ENCODE measurements at regions not wholly inside any gene's neighbourhood (a gene's known extent, or its start where the extent isn't known, plus 50 kb on each side); places are given as distances from the start of the nearest gene placed in this dataset.

DNA sequence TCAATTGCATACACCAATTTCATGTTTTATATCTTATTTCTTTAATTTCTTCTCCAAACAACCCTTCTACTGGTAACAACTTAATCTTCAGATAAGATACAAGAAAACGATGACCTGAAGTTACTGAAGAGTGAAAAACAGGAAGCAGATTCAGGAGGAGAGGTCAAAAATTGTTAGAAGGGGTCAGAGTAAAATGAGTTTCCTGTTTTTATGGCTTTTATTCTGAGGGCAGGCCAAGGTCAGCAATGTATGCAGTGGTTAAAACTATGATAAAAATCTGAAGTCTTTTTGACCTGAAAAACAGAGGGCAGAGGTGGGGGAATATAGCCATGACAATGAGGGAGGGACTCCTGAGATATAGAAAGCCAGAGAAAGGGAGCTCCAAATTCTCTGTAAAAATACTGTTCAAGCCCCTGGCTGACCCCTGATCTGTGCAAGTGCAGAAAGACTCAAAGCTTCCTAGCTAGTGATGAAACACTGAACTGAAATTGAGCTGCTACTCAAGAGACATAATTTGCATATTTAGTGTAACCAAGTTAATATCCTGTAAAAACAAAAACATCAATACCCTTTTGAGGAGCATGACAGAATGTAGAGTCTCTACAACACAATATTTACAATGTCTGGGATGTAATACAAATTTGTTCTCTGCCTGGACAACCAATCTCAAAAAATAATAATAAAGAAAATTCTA, 514.3 kb upstream of the SEL1L start:
- DNase-seq (ENCODE audit: low read depth) (no peak), FAIRE-seq (no peak)
- Histone ChIP-seq H3K36me3 (ENCODE audit: control insufficient read depth, insufficient read depth, low read length) (no peaks in the 10 kb centered on the region), H3K27me3 (ENCODE audit: control insufficient read depth, insufficient read depth, low read length) (no peaks in the 10 kb centered on the region), H3K4me3 (ENCODE audit: low read depth, low read length) (no peak overlapping the region)
- TF ChIP-seq, protein P1, sequence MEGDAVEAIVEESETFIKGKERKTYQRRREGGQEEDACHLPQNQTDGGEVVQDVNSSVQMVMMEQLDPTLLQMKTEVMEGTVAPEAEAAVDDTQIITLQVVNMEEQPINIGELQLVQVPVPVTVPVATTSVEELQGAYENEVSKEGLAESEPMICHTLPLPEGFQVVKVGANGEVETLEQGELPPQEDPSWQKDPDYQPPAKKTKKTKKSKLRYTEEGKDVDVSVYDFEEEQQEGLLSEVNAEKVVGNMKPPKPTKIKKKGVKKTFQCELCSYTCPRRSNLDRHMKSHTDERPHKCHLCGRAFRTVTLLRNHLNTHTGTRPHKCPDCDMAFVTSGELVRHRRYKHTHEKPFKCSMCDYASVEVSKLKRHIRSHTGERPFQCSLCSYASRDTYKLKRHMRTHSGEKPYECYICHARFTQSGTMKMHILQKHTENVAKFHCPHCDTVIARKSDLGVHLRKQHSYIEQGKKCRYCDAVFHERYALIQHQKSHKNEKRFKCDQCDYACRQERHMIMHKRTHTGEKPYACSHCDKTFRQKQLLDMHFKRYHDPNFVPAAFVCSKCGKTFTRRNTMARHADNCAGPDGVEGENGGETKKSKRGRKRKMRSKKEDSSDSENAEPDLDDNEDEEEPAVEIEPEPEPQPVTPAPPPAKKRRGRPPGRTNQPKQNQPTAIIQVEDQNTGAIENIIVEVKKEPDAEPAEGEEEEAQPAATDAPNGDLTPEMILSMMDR (IDR thresholded peaks at IDR 0.05; ENCODE audit: insufficient read depth, low read length, severe bottlenecking): no peak

DNA sequence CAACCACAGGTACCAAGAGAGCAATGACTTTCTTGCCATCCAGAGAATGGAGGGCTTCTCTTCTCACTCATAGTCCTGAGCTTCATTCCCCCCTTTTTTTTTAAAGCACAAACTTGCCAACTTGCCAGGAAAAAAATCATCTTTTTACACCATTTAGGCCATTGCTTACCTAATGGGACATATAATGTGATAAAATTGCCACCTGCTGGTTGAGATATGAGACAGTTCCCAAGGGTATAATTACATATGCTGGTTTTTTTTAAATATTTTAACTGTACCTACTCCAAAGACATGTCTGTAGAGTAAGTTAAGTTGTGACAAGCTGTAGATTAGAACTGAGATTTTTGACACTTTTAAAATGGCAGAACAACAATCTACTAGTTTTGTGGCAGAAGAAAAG, 519.1 kb upstream of the SEL1L start:
- Histone ChIP-seq H3K4me3 (ENCODE audit: low read depth, low read length) (no peak overlapping the region), H3K27me3 (ENCODE audit: control insufficient read depth, insufficient read depth, low read length) (no peaks in the 10 kb centered on the region), H3K36me3 (ENCODE audit: control insufficient read depth, insufficient read depth, low read length) (no peaks in the 10 kb centered on the region)
- TF ChIP-seq, protein P1 (IDR thresholded peaks at IDR 0.05; ENCODE audit: insufficient read depth, low read length, severe bottlenecking): no peak
- DNase-seq (ENCODE audit: low read depth) (no peak), FAIRE-seq (no peak)

DNA sequence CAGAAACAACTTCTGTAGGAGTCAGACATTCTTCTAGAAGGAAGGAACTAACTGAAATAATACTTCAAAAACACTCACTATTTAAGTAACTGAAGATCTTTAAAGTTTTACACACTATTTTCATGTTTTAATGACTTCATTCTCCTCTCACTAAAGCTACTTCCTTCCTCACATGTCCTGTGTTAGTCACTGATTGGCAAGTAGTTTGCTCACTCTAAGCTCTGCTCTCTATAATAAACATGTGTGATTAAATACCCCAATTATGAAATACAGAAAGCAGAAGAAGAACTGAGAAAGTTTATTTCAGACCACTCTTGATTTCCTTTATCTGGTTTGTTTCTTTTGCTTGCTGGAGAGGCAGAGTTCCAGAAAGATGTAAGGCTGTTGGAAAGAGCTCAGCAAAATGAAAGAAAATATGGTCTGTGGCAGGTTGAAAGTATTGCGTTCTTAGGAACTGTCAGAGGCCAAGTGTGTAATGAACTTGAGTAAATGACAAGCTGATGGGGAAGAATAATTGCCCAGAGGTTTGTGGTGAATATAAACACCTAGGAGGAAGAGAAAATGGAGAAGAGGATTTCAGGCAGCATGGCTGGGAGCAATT, 522.0 kb upstream of the SEL1L start:
- no peak for DNase-seq (ENCODE audit: low read depth)
- H3K4me3 ChIP-seq (ENCODE audit: low read depth, low read length): no peak overlapping the region
- no peaks in the 10 kb centered on the region for H3K36me3 ChIP-seq (ENCODE audit: control insufficient read depth, insufficient read depth, low read length)
- H3K27me3 ChIP-seq (ENCODE audit: control insufficient read depth, insufficient read depth, low read length): no peaks in the 10 kb centered on the region
- FAIRE-seq: no peak
- TF ChIP-seq, protein P1 (IDR thresholded peaks at IDR 0.05; ENCODE audit: insufficient read depth, low read length, severe bottlenecking): no peak

DNA sequence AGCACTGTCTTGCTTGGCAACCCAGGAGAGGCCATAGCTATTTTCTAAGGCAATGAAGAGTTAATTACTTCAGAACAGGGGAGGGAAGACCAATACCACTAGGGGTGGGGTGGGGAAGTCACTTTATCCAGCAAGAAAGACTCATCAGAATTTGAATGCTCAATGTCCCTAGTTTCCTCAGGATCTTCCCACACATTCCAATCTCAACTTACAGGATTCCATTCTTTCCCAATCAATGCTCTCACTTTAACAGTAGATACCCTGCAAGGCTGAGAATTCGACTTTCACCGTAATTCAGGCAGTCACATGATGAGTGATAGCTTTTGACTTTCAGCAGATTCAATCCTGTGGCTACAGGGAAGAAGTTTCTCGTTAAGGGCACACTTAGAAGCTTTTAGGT, 526.6 kb upstream of the SEL1L start:
- Histone ChIP-seq H3K27me3 (ENCODE audit: control insufficient read depth, insufficient read depth, low read length) (no peaks in the 10 kb centered on the region), H3K36me3 (ENCODE audit: control insufficient read depth, insufficient read depth, low read length) (no peaks in the 10 kb centered on the region), H3K4me3 (ENCODE audit: low read depth, low read length) (no peak overlapping the region)
- no peak for DNase-seq (ENCODE audit: low read depth)
- FAIRE-seq: no peak
- TF ChIP-seq, protein P1 (IDR thresholded peaks at IDR 0.05; ENCODE audit: insufficient read depth, low read length, severe bottlenecking): no peak

DNA sequence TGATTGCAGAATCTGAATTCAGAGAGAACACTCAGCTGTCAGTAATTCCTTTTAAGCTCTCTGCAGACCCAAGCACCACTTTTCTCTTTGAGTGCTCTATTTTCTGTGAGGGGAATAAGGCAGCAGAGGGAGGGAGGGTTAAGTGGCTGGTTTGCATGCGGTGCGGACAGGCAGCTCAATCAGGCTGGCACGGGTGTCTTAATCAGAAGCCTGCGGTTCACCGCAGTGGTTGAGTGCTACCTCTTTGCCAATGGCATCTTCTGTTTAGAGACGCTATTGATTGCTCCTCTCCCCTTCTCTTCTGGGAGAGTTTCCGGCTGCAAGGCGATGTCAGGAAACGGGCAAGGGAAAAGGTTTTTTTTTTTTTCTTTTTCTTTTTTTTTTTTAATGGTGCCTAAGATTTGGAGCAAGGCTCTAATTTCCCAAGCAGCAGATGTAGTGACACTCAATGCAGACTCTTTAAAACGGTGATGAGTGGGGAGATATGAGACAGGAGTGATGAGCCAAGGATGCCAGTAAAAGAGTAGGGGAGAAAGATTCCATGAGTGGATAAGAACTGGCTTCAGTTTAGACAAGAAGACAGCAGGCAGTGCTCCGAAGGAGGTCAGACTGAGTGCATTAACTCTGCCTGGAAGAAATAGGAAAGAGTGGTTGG, 533.7 kb upstream of the SEL1L start:
- H3K4me3 ChIP-seq (ENCODE audit: low read depth, low read length): no peak overlapping the region
- no peaks in the 10 kb centered on the region for H3K36me3 ChIP-seq (ENCODE audit: control insufficient read depth, insufficient read depth, low read length)
- TF ChIP-seq, protein P1 (IDR thresholded peaks at IDR 0.05; ENCODE audit: insufficient read depth, low read length, severe bottlenecking): no peak
- no peaks in the 10 kb centered on the region for H3K27me3 ChIP-seq (ENCODE audit: control insufficient read depth, insufficient read depth, low read length)
- FAIRE-seq (no peak), DNase-seq (ENCODE audit: low read depth) (no peak)
